ENCODE measurements at regions not wholly inside any gene's neighbourhood (a gene's known extent, or its start where the extent isn't known, plus 50 kb on each side); places are given as distances from the start of the nearest gene placed in this dataset.
A peak's percentile ranks its signal among the peaks of the same experiment; 100 is the strongest.

DNA sequence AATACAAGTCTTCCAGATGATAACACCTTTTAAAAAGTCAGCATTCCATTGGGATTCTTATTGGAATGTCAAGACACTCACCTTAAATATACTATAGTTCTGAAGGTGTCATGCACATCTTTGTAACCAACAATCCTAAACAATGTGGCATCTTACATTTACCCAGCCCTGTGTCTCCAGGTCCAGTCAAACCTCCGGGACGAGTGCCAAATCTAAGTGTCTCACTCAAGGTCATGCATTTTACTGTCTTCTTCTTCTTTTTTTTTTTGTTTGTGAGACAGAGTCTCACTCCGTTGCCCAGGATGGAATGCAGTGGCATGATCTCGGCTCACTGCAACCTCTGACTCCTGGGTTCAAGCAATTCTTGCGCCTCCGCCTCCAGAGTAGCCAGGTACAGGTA, 206.9 kb upstream of the FAM98A start:
- intact Hi-C loops (cut with DNase I): no loop called here
- Histone ChIP-seq H3K9ac (ENCODE audit: low read length in 3 of 3) (no peak overlapping the region), H3K9me3 (ENCODE audit: control insufficient read depth in 2 of 3, insufficient read depth in 1 of 3, low read length in 3 of 3) (no peaks in the 10 kb centered on the region), H3K4me1 (ENCODE audit: control insufficient read depth in 2 of 3, insufficient read depth in 2 of 3, low read depth in 1 of 3, low read length in 3 of 3) (no peaks in the 10 kb centered on the region), H3K36me3 (ENCODE audit: control insufficient read depth in 2 of 3, insufficient read depth in 3 of 3, low read length in 3 of 3) (no peaks in the 10 kb centered on the region), H3K4me3 (ENCODE audit: low read length in 3 of 3) (no peak overlapping the region), H3K27ac (ENCODE audit: low read depth in 2 of 2, low read length in 2 of 2) (no peak overlapping the region), H3K27me3 (ENCODE audit: control insufficient read depth, insufficient read depth, low read length) (no peaks in the 10 kb centered on the region)
- FAIRE-seq (no peak), DNase-seq (peak in 1 of 5 donors; percentile 7)
- TF ChIP-seq, protein P1, sequence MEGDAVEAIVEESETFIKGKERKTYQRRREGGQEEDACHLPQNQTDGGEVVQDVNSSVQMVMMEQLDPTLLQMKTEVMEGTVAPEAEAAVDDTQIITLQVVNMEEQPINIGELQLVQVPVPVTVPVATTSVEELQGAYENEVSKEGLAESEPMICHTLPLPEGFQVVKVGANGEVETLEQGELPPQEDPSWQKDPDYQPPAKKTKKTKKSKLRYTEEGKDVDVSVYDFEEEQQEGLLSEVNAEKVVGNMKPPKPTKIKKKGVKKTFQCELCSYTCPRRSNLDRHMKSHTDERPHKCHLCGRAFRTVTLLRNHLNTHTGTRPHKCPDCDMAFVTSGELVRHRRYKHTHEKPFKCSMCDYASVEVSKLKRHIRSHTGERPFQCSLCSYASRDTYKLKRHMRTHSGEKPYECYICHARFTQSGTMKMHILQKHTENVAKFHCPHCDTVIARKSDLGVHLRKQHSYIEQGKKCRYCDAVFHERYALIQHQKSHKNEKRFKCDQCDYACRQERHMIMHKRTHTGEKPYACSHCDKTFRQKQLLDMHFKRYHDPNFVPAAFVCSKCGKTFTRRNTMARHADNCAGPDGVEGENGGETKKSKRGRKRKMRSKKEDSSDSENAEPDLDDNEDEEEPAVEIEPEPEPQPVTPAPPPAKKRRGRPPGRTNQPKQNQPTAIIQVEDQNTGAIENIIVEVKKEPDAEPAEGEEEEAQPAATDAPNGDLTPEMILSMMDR (IDR thresholded peaks at IDR 0.05; ENCODE audit: borderline replicate concordance, extremely low read depth, insufficient read depth): no peak

DNA sequence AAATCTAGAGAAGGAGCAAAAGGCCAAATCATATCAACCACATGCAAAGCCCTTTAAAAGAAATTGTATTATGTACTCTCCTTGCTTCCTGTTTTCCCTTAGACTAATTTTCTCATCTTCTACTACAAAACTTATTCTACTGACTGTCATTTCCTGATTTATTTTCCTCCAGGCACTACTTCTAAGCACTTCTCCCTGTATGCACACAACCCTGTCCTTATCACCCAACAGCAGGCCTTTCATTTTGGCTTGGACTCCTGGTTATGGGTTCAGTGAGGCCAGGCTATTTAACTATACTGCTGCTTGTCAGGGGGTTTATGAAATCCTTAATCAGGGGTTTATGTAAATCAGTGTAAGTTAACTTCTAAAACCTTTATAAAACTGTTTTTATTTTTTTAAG, 205.1 kb upstream of the FAM98A start:
- no peaks in the 10 kb centered on the region for H3K36me3 ChIP-seq (ENCODE audit: control insufficient read depth in 2 of 3, insufficient read depth in 3 of 3, low read length in 3 of 3)
- no peak overlapping the region for H3K9ac ChIP-seq (ENCODE audit: low read length in 3 of 3)
- TF ChIP-seq, protein P1 (IDR thresholded peaks at IDR 0.05; ENCODE audit: borderline replicate concordance, extremely low read depth, insufficient read depth): no peak
- no peaks in the 10 kb centered on the region for H3K9me3 ChIP-seq (ENCODE audit: control insufficient read depth in 2 of 3, insufficient read depth in 1 of 3, low read length in 3 of 3)
- intact Hi-C loops (cut with DNase I): no loop called here
- no peaks in the 10 kb centered on the region for H3K4me1 ChIP-seq (ENCODE audit: control insufficient read depth in 2 of 3, insufficient read depth in 2 of 3, low read depth in 1 of 3, low read length in 3 of 3)
- FAIRE-seq: no peak
- no peak overlapping the region for H3K27ac ChIP-seq (ENCODE audit: low read depth in 2 of 2, low read length in 2 of 2)
- H3K27me3 ChIP-seq (ENCODE audit: control insufficient read depth, insufficient read depth, low read length): no peaks in the 10 kb centered on the region
- peak in 1 of 5 donors; percentile 4 for DNase-seq
- H3K4me3 ChIP-seq (ENCODE audit: low read length in 3 of 3): no peak overlapping the region

DNA sequence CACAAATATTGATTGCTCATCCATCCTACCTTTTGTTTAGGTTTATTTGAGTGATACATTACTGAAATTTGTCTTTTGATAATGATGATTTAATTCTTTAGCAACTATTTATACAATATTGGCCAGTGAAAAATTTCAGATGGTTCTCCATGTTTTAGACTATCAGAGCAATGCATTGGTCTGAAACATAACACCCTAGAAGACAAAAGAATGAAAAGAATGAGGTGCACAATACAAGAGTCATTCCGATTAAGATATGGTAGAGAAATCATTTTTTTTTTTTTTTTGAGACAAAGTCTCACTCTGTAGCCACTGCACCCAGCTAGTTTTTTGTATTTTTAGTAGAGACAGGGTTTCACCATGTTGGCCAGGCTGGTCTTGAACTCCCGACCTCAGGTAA, 197.4 kb upstream of the FAM98A start:
- Histone ChIP-seq H3K9ac (ENCODE audit: low read length in 3 of 3) (no peak overlapping the region), H3K27ac (ENCODE audit: low read depth in 2 of 2, low read length in 2 of 2) (no peak overlapping the region), H3K4me1 (ENCODE audit: control insufficient read depth in 2 of 3, insufficient read depth in 2 of 3, low read depth in 1 of 3, low read length in 3 of 3) (no peaks in the 10 kb centered on the region), H3K9me3 (ENCODE audit: control insufficient read depth in 2 of 3, insufficient read depth in 1 of 3, low read length in 3 of 3) (no peaks in the 10 kb centered on the region), H3K36me3 (ENCODE audit: control insufficient read depth in 2 of 3, insufficient read depth in 3 of 3, low read length in 3 of 3) (no peaks in the 10 kb centered on the region), H3K4me3 (ENCODE audit: low read length in 3 of 3) (no peak overlapping the region), H3K27me3 (ENCODE audit: control insufficient read depth, insufficient read depth, low read length) (no peaks in the 10 kb centered on the region)
- TF ChIP-seq, protein P1 (IDR thresholded peaks at IDR 0.05; ENCODE audit: borderline replicate concordance, extremely low read depth, insufficient read depth): no peak
- FAIRE-seq (no peak), DNase-seq (no peak)
- intact Hi-C loops (cut with DNase I): no loop called here

DNA sequence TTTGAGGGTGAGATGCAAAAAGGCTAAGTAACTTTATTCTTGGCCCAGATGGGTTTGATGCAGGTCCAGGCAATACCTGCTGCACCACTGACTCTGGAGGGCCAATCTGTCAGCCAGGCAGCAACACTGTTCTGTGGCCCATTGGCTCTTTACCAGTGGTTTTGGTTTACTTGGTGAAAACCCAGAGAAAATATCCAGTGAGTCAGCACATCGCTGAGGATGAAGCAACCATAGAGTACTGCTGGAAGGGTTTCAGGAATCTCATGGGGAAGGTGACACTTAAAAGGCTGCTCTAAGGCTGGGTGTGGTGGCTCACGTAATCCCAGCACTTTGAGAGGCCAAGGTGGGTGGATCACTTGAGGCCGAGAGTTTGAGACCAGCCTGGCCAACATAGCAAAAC, 192.5 kb upstream of the FAM98A start:
- Histone ChIP-seq H3K36me3 (ENCODE audit: control insufficient read depth in 2 of 3, insufficient read depth in 3 of 3, low read length in 3 of 3) (no peaks in the 10 kb centered on the region), H3K9ac (ENCODE audit: low read length in 3 of 3) (no peak overlapping the region), H3K9me3 (ENCODE audit: control insufficient read depth in 2 of 3, insufficient read depth in 1 of 3, low read length in 3 of 3) (no peaks in the 10 kb centered on the region), H3K4me3 (ENCODE audit: low read length in 3 of 3) (no peak overlapping the region), H3K27ac (ENCODE audit: low read depth in 2 of 2, low read length in 2 of 2) (no peak overlapping the region), H3K27me3 (ENCODE audit: control insufficient read depth, insufficient read depth, low read length) (no peaks in the 10 kb centered on the region), H3K4me1 (ENCODE audit: control insufficient read depth in 2 of 3, insufficient read depth in 2 of 3, low read depth in 1 of 3, low read length in 3 of 3) (no peaks in the 10 kb centered on the region)
- TF ChIP-seq, protein P1 (IDR thresholded peaks at IDR 0.05; ENCODE audit: borderline replicate concordance, extremely low read depth, insufficient read depth): no peak
- intact Hi-C loops (cut with DNase I): no loop called here
- DNase-seq (no peak), FAIRE-seq (no peak)

Data from kidney (tissue), 13 donors.